DND-41 (cell line): ENCODE measurements at regions not wholly inside any gene's neighbourhood (a gene's known extent, or its start where the extent isn't known, plus 50 kb on each side); places are given as distances from the start of the nearest gene placed in this dataset.

Source experiments
- ATAC-seq: fragments of 200-7000 bp; cut with Tn5 transposase; 3 replicates; pipeline ENCODE4 v1.9.1; 2021; ENCODE audit warnings: low read depth; ENCODE audit not compliant: insufficient read depth
- DNase-seq: peaks from one replicate; pipeline ENCODE4 v3.0.0-alpha.2; 2020
- H2AFZ ChIP-seq: 2 replicates; pipeline ENCODE4 v1.6.0; 2012; ENCODE audit warnings: low read depth, low read length
- H3K27ac ChIP-seq: 2 replicates; pipeline ENCODE4 v1.5.1; 2012; ENCODE audit warnings: low read length, inconsistent platforms
- H3K27me3 ChIP-seq: fragments of 200-600 bp; sonication (generic); 2 replicates; pipeline ENCODE4 v1.6.0; 2012; ENCODE audit warnings: low read length, mild to moderate bottlenecking, inconsistent platforms; ENCODE audit not compliant: insufficient read depth, poor library complexity
- H3K36me3 ChIP-seq: 2 replicates; pipeline ENCODE4 v1.5.1; 2012; ENCODE audit warnings: low read length, inconsistent platforms; ENCODE audit not compliant: insufficient read depth
- H3K4me1 ChIP-seq: 2 replicates; pipeline ENCODE4 v1.5.1; 2012; ENCODE audit warnings: mild to moderate bottlenecking, low read length; ENCODE audit not compliant: insufficient read depth
- H3K4me2 ChIP-seq: 2 replicates; pipeline ENCODE4 v1.6.0; 2012; ENCODE audit warnings: mild to moderate bottlenecking, moderate library complexity, low read length, inconsistent platforms; ENCODE audit not compliant: insufficient read depth
- H3K4me3 ChIP-seq, 2 experiments: fragments of 200-600 bp in 1 of 2; shearing (Covaris generic) in 1 of 2; 2 replicates each; pipeline ENCODE4 v1.5.1; 2012 to 2016; ENCODE audit warnings: inconsistent platforms in 2 of 2, low read length in 2 of 2, mild to moderate bottlenecking in 2 of 2, low read depth in 1 of 2, moderate library complexity in 1 of 2
- H3K79me2 ChIP-seq: 2 replicates; pipeline ENCODE4 v1.6.0; 2012; ENCODE audit warnings: low read length, inconsistent platforms; ENCODE audit not compliant: insufficient read depth
- H3K9ac ChIP-seq: 2 replicates; pipeline ENCODE4 v1.6.0; 2012; ENCODE audit warnings: low read depth, mild to moderate bottlenecking, inconsistent platforms, low read length, moderate library complexity
- H3K9me3 ChIP-seq: 2 replicates; pipeline ENCODE4 v1.5.1; 2012; ENCODE audit warnings: low read length, moderate library complexity, mild to moderate bottlenecking, inconsistent platforms; ENCODE audit not compliant: insufficient read depth, severe bottlenecking
- H4K20me1 ChIP-seq: 2 replicates; pipeline ENCODE4 v1.6.0; 2012; ENCODE audit warnings: low read length; ENCODE audit not compliant: insufficient read depth
- CTCF ChIP-seq: IDR thresholded peaks from 2 replicates; pipeline ENCODE4 v1.5.1; 2012; ENCODE audit warnings: borderline replicate concordance, low read length, moderate library complexity, mild to moderate bottlenecking; ENCODE audit not compliant: poor library complexity, severe bottlenecking; ENCODE audit errors: extremely low read depth
- EZH2 ChIP-seq: IDR thresholded peaks from 3 replicates; pipeline ENCODE4 v1.6.1; 2012; ENCODE audit warnings: borderline replicate concordance, low read depth, mild to moderate bottlenecking, moderate library complexity, low read length, inconsistent platforms; ENCODE audit not compliant: severe bottlenecking

- no peaks in the 10 kb centered on the region for H3K4me1 ChIP-seq
- no peak for DNase-seq
- TF ChIP-seq EZH2 (no peak), CTCF (no peak)
Measured at GRCh38 chr1:67942274-67942673, 108.2 kb downstream of the DIRAS3 start.

DNA sequence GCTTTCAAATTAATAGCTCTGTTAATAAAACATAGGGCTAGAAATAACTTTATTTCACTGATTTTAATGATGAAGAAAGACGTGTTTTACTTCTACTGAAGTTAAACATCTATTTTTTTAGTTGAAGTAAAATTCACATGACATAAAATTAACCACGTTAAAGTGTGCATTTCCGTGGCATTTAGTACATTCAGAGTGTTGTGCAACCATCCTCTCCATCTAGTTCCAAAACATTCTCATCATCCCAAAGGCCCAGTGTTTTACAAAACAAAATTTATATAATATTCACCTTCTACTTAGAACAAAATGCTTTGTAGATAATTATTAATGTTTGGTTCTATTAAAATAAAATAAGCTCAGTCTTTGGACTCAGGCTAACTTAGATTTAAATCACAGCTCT, 108.5 kb upstream of the GNG12 start:
- Histone ChIP-seq H3K4me3 (no peak overlapping the region), H3K4me1 (no peaks in the 10 kb centered on the region), H3K27me3 (no peaks in the 10 kb centered on the region), H3K4me2 (no peak overlapping the region), H3K79me2 (no peaks in the 10 kb centered on the region), H3K9me3 (no peaks in the 10 kb centered on the region), H3K27ac (no peak overlapping the region), H3K36me3 (no peaks in the 10 kb centered on the region), H3K9ac (no peak overlapping the region), H2AFZ (no peak overlapping the region), H4K20me1 (no peaks in the 10 kb centered on the region)
- TF ChIP-seq EZH2 (no peak), CTCF (no peak)
- ATAC-seq (no peak), DNase-seq (no peak)

More at GRCh38 chr1:67942274-67942673, 108.2 kb downstream of the DIRAS3 start:
- H3K27me3 ChIP-seq = no peaks in the 10 kb centered on the region
- no peak overlapping the region for H3K27ac ChIP-seq
- no peaks in the 10 kb centered on the region for H3K79me2 ChIP-seq
- H3K9me3 ChIP-seq = no peaks in the 10 kb centered on the region
- no peak overlapping the region for H2AFZ ChIP-seq
- no peak overlapping the region for H3K4me3 ChIP-seq
- H3K36me3 ChIP-seq = no peaks in the 10 kb centered on the region
- no peak for ATAC-seq
- no peak overlapping the region for H3K4me2 ChIP-seq
- H4K20me1 ChIP-seq = no peaks in the 10 kb centered on the region
- H3K9ac ChIP-seq = no peak overlapping the region

GRCh38 chr1:67941155-67941554, 107.9 kb upstream of the GNG12 start:
- no peaks in the 10 kb centered on the region for H3K9me3 ChIP-seq
- no peaks in the 10 kb centered on the region for H3K79me2 ChIP-seq
- no peaks in the 10 kb centered on the region for H3K36me3 ChIP-seq
- DNase-seq (no peak), ATAC-seq (no peak)
- TF ChIP-seq CTCF = no peak
- no peak for TF ChIP-seq EZH2
- H3K4me3 ChIP-seq = no peak overlapping the region
- H3K4me2 ChIP-seq = no peak overlapping the region
- H4K20me1 ChIP-seq = no peaks in the 10 kb centered on the region
- no peaks in the 10 kb centered on the region for H3K4me1 ChIP-seq
- H3K27ac ChIP-seq = no peak overlapping the region
- no peaks in the 10 kb centered on the region for H3K27me3 ChIP-seq
- no peak overlapping the region for H2AFZ ChIP-seq
- H3K9ac ChIP-seq = no peak overlapping the region

DNA sequence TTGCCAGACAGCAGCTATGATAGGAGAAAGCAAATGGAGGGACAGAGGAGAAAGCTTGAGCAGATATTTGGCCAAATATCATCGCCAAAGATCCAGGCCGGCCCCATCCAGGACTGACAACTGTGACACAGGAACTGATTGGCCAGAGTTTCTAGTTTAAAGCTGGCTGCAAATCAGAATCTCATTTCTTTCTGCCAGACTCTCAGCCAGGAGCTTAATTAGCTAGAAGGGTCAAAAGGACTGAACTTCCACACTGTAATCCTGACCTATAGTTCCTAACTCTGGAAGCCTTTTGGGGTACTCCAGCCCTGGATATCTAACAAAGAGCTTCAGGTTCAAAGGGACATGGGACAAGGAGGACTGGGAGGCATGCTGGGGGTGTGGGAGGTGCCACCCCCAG, 106.7 kb upstream of the GNG12 start:
- TF ChIP-seq CTCF (no peak), EZH2 (no peak)
- H3K4me1 ChIP-seq = no peaks in the 10 kb centered on the region
- H3K27ac ChIP-seq = no peak overlapping the region
- no peak for DNase-seq
- H3K79me2 ChIP-seq = no peaks in the 10 kb centered on the region
- no peak overlapping the region for H3K4me3 ChIP-seq
- ATAC-seq = no peak
- H3K36me3 ChIP-seq = no peaks in the 10 kb centered on the region
- no peaks in the 10 kb centered on the region for H3K9me3 ChIP-seq
- H3K4me2 ChIP-seq = no peak overlapping the region
- no peaks in the 10 kb centered on the region for H3K27me3 ChIP-seq
- no peaks in the 10 kb centered on the region for H4K20me1 ChIP-seq
- no peak overlapping the region; the same call in 1 of the 2 replicates for H2AFZ ChIP-seq
- H3K9ac ChIP-seq = no peak overlapping the region
